H4 (cell line): ENCODE measurements at regions not wholly inside any gene's neighbourhood (a gene's known extent, or its start where the extent isn't known, plus 50 kb on each side); places are given as distances from the start of the nearest gene placed in this dataset.
A peak's percentile ranks its signal among the peaks of the same experiment; 100 is the strongest.
"Not testable (repeated sequence)": the region's sequence is repeated elsewhere in the genome, so short reads cannot be mapped to it uniquely, and the experiment has no call there.

Experiments
- DNase-seq: peaks from one replicate; pipeline ENCODE4 v3.0.0-alpha.2; 2015; ENCODE audit warnings: low spot score

- DNase-seq = peak; percentile 3
Observed at GRCh38 chr12:30357766-30358490, 337.7 kb downstream of the IPO8 start.

GRCh38 chr12:30345744-30346471, 349.8 kb downstream of the IPO8 start:
- DNase-seq = no peak

- no peak for DNase-seq
Observed at GRCh38 chr12:30330565-30330964, 365.1 kb downstream of the IPO8 start.

- DNase-seq = peak; percentile 14
Observed at GRCh38 chr12:30329281-30329680, 366.4 kb downstream of the IPO8 start.

GRCh38 chr12:30323008-30323407, 372.7 kb downstream of the IPO8 start:
- no peak for DNase-seq

GRCh38 chr12:30320561-30320960, 375.1 kb downstream of the IPO8 start:
- DNase-seq = no peak

GRCh38 chr12:30314506-30315100, 381.1 kb downstream of the IPO8 start:
- no peak for DNase-seq

GRCh38 chr12:30308010-30308717, 387.5 kb downstream of the IPO8 start:
- DNase-seq = no peak

GRCh38 chr12:30304528-30304927, 391.1 kb downstream of the IPO8 start:
- DNase-seq = no peak

GRCh38 chr12:30301291-30301690, 394.4 kb downstream of the IPO8 start:
- DNase-seq = no peak

- DNase-seq = no peak
Observed at GRCh38 chr12:30296486-30296885, 399.2 kb downstream of the IPO8 start.

- DNase-seq = peak; percentile 8
Observed at GRCh38 chr12:30286345-30286926, 409.2 kb downstream of the IPO8 start.

GRCh38 chr12:30278401-30278800, 417.3 kb downstream of the IPO8 start:
- DNase-seq = no peak

GRCh38 chr12:30272515-30272914, 423.2 kb downstream of the IPO8 start:
- not testable (repeated sequence) for DNase-seq

GRCh38 chr12:30269496-30269895, 426.2 kb downstream of the IPO8 start:
- no peak for DNase-seq

GRCh38 chr12:30268041-30268440, 427.6 kb downstream of the IPO8 start:
- no peak for DNase-seq

- no peak for DNase-seq
Observed at GRCh38 chr12:30263434-30263833, 432.2 kb downstream of the IPO8 start.

- peak; percentile 7 for DNase-seq
Observed at GRCh38 chr12:30257618-30258017, 438.1 kb downstream of the IPO8 start.

GRCh38 chr12:30251546-30251945, 444.1 kb downstream of the IPO8 start:
- DNase-seq = no peak

- DNase-seq = no peak
Observed at GRCh38 chr12:30243426-30243825, 452.2 kb downstream of the IPO8 start.

- DNase-seq = no peak
Observed at GRCh38 chr12:30219047-30219446, 435.3 kb upstream of the TMTC1 start.

- DNase-seq = no peak
Observed at GRCh38 chr12:30218073-30218472, 434.3 kb upstream of the TMTC1 start.
